ENCODE measurements at regions not wholly inside any gene's neighbourhood (a gene's known extent, or its start where the extent isn't known, plus 50 kb on each side); places are given as distances from the start of the nearest gene placed in this dataset.

DNA sequence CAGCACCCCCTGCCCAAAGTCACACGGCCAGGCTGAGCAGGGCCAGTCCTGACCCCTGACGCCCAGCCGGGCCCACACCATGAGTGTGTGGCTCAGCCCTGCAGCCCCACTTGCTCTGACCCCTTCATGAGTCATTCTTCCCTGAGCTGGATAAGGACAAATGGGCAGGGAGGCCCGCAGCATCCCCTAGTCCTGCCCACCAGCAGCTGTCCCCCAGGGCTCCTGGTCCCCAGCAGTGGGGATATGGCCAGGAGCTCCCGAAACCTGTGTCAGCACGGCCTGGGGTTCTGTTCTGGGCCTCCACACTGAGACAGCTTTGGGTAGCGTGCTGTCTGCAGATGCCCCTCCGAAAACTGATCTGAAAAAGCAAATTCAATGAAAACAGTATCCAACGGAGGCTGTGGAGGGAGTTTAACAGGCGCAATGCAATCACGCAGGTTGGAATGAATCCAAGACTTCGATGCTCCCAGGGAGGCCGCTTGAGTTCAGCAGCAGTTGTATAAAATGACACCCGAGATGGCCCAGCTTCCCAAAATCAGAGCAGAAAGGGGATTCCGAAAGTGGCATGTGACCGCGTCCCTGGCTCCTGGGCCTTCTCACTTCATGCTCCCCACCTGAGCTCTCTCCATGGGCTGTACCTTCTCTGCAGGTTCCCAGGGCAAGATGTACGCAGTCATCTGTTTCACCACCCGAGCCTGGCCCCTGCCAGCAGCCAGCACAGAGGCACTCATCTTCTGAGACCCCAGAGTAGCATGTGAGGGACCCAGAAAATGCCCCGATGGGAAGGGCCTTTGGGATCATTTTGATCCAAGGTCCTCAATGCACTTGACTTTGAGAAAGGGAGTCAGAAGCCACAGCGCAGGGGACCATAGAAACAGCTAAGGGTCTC lies 214.1 kb downstream of the USP6NL start:
- no peaks in the 10 kb centered on the region for H3K36me3 ChIP-seq (ENCODE audit: control insufficient read depth, insufficient read depth, low read length)
- no peak overlapping the region for H3K4me3 ChIP-seq (ENCODE audit: low read depth, low read length)
- H3K27me3 ChIP-seq (ENCODE audit: control insufficient read depth, insufficient read depth, low read length) = no peaks in the 10 kb centered on the region
- CTCF ChIA-PET = interaction anchor here (0.6 kb wide), 1 partner anchor 1262 kb away, joined by 3 read pairs; no protein-coding TSS in a partner anchor
- no peak for DNase-seq (ENCODE audit: low read depth)
- TF ChIP-seq, protein P1, sequence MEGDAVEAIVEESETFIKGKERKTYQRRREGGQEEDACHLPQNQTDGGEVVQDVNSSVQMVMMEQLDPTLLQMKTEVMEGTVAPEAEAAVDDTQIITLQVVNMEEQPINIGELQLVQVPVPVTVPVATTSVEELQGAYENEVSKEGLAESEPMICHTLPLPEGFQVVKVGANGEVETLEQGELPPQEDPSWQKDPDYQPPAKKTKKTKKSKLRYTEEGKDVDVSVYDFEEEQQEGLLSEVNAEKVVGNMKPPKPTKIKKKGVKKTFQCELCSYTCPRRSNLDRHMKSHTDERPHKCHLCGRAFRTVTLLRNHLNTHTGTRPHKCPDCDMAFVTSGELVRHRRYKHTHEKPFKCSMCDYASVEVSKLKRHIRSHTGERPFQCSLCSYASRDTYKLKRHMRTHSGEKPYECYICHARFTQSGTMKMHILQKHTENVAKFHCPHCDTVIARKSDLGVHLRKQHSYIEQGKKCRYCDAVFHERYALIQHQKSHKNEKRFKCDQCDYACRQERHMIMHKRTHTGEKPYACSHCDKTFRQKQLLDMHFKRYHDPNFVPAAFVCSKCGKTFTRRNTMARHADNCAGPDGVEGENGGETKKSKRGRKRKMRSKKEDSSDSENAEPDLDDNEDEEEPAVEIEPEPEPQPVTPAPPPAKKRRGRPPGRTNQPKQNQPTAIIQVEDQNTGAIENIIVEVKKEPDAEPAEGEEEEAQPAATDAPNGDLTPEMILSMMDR (IDR thresholded peaks at IDR 0.05; ENCODE audit: insufficient read depth, low read depth, low read length) = no peak
- POLR2A ChIA-PET = no interaction called here

DNA sequence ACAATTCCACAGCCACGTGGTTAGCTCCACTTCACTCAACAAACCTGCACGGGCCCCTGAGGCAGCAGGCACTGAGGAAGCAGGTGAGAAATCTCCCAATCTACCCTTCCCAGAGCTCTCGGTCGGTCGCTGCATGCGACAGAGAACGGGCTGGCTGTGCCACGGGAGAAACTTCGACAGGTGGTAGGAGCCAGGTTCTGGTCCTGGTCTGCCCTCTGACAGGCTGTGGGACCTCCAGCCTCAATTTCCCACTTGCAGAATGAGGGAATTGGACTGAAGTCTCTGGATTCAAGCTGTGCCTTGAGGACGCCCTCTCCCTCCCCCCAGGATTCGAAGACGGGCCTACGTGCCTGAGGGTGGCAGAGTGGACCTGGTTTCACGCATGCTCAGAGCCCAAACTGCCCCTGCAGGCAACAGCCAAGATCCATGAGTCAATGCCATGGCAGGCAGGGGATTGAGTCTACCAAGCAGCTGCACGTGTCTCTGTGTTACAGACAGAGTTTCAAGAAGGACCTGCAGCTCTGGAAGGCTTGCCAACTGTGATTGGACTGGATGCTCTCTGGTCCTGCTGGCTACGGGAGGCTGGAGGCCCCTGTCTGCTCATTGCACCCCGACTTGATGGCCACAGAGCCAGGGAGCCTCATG lies 215.0 kb downstream of the USP6NL start:
- CTCF ChIA-PET = interaction anchor here (1.2 kb wide), 1 partner anchor 28 kb away, joined by 3 read pairs; no protein-coding TSS in a partner anchor

DNA sequence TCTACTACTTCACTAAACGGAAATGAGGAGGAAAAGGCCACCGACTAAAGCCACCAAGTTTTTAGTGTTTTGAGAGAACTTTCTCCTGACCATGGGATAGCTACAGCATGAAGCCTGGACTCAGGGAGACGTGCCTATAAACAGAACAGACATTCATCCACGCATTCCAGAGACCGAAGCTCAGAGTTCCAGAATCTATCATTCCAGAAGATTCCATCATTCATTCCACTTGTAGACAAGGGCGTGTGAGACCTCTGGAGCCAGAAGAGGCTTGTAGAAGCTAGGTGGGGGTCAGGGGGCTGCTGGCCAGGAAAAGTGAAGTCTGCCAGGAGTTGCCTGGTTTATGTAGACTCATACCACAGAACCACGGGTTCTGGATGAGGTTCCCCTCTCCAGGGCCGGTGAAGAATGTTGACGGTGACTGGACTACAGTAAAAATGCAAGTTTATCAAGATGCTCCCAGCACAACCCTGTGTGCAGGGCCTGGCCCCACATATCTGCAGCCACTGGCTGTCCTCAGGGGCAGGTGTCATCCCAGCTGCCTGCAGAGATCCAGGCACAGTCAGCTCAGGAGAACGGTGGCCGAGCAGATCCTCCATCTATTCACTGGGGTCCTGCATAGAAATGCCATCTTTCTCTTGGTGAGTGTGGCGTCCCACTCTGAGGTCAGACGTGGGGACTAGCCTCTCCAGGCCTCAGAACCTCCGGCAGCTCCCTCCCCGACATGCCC lies 215.7 kb downstream of the USP6NL start:
- TF ChIP-seq, protein P1 (IDR thresholded peaks at IDR 0.05; ENCODE audit: insufficient read depth, low read depth, low read length) = no peak
- Histone ChIP-seq H3K4me3 (ENCODE audit: low read depth, low read length) (no peak overlapping the region), H3K36me3 (ENCODE audit: control insufficient read depth, insufficient read depth, low read length) (no peaks in the 10 kb centered on the region), H3K27me3 (ENCODE audit: control insufficient read depth, insufficient read depth, low read length) (no peaks in the 10 kb centered on the region)
- no peak for DNase-seq (ENCODE audit: low read depth)
- CTCF ChIA-PET = interaction anchor here (0.7 to 1.2 kb wide), 2 partner anchors 28 to 424 kb away, joined by 3 to 4 read pairs; no protein-coding TSS in a partner anchor
- POLR2A ChIA-PET = no interaction called here

More for the DNA sequence above, 215.0 kb downstream of the USP6NL start:
- DNase-seq (ENCODE audit: low read depth) = no peak
- TF ChIP-seq, protein P1 (IDR thresholded peaks at IDR 0.05; ENCODE audit: insufficient read depth, low read depth, low read length) = no peak
- Histone ChIP-seq H3K27me3 (ENCODE audit: control insufficient read depth, insufficient read depth, low read length) (no peaks in the 10 kb centered on the region), H3K4me3 (ENCODE audit: low read depth, low read length) (no peak overlapping the region), H3K36me3 (ENCODE audit: control insufficient read depth, insufficient read depth, low read length) (no peaks in the 10 kb centered on the region)
- POLR2A ChIA-PET = no interaction called here

DNA sequence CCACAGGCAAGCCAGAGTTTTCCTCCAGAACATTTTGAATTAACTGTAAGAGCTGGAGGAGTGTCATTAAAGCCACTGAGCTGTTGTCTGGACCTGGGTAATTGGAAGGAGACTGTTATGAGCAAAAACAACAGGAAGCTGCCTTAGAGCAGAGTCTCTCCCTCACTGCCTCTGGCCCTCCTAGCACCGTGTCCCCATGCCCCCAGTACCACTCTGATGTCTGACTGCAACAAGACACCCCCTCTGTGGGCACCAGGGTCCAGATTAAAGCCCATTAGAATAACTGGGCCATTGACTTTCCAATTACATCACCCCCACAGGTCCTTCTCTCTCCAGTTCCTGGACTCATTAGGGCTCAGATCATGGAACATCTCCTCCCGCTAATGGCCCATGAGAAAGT lies 216.3 kb downstream of the USP6NL start:
- Histone ChIP-seq H3K36me3 (ENCODE audit: control insufficient read depth, insufficient read depth, low read length) (no peaks in the 10 kb centered on the region), H3K27me3 (ENCODE audit: control insufficient read depth, insufficient read depth, low read length) (no peaks in the 10 kb centered on the region), H3K4me3 (ENCODE audit: low read depth, low read length) (no peak overlapping the region)
- ChIA-PET POLR2A (no interaction called here), CTCF (interaction anchor here (0.7 to 1.2 kb wide), 2 partner anchors 29 to 425 kb away, joined by 3 to 4 read pairs; no protein-coding TSS in a partner anchor)
- DNase-seq (ENCODE audit: low read depth) = no peak
- TF ChIP-seq, protein P1 (IDR thresholded peaks at IDR 0.05; ENCODE audit: insufficient read depth, low read depth, low read length) = no peak

DNA sequence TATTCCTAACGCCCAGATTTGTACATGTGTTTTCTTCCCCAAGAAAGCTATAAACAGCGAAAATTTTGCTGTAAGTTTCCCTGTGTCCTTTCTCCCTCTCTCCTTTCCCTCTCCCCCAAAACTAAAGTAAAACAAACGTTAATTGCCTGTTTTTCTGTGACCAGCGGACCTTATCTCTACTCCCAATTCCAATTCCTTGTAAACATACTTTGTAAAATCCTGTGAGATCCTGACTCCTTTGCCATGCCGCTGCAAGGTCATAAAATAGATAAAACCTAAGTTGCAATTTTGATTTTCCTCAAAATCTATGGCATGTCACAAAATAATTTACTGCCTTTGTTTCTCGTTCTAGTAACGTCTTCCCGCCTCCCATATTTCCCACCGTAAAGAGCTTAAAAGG lies 217.6 kb downstream of the USP6NL start:
- CTCF ChIA-PET = no interaction called here
- H3K36me3 ChIP-seq (ENCODE audit: control insufficient read depth, insufficient read depth, low read length) = no peaks in the 10 kb centered on the region
- POLR2A ChIA-PET = no interaction called here
- H3K4me3 ChIP-seq (ENCODE audit: low read depth, low read length) = no peak overlapping the region
- DNase-seq (ENCODE audit: low read depth) = no peak
- TF ChIP-seq, protein P1 (IDR thresholded peaks at IDR 0.05; ENCODE audit: insufficient read depth, low read depth, low read length) = no peak
- H3K27me3 ChIP-seq (ENCODE audit: control insufficient read depth, insufficient read depth, low read length) = no peaks in the 10 kb centered on the region

Measured in BJ (cell line).